BLaER1 (cell line): ENCODE measurements at regions not wholly inside any gene's neighbourhood (a gene's known extent, or its start where the extent isn't known, plus 50 kb on each side); places are given as distances from the start of the nearest gene placed in this dataset.
"Not testable (repeated sequence)": the region's sequence is repeated elsewhere in the genome, so short reads cannot be mapped to it uniquely, and the experiment has no call there.

ENCODE experiments used
- H3K27ac ChIP-seq: shearing (Covaris generic); formaldehyde crosslinking; 2 replicates; pipeline ENCODE4 v1.8.1; 2022
- H3K27me3 ChIP-seq: shearing (Covaris generic); formaldehyde crosslinking; 2 replicates; pipeline ENCODE4 v1.8.1; 2022
- H3K36me3 ChIP-seq: shearing (Covaris generic); formaldehyde crosslinking; 2 replicates; pipeline ENCODE4 v1.8.1; 2022
- H3K4me1 ChIP-seq: shearing (Covaris generic); formaldehyde crosslinking; 2 replicates; pipeline ENCODE4 v1.8.1; 2022
- H3K4me2 ChIP-seq: shearing (Covaris generic); formaldehyde crosslinking; 2 replicates; pipeline ENCODE4 v1.8.1; 2022
- H3K4me3 ChIP-seq: shearing (Covaris generic); formaldehyde crosslinking; 2 replicates; pipeline ENCODE4 v1.8.1; 2022
- H3K9ac ChIP-seq: shearing (Covaris generic); formaldehyde crosslinking; 2 replicates; pipeline ENCODE4 v1.8.1; 2022
- H3K9me3 ChIP-seq: shearing (Covaris generic); formaldehyde crosslinking; 2 replicates; pipeline ENCODE4 v1.8.1; 2022
- H4K20me1 ChIP-seq: shearing (Covaris generic); formaldehyde crosslinking; 2 replicates; pipeline ENCODE4 v1.8.1; 2022
- Cebpa-rat ChIP-seq: shearing (Covaris generic); IDR thresholded peaks from 2 replicates; pipeline ENCODE4 v1.8.1; 2022

GRCh38 chr4:22607382-22607781 lies 85.4 kb upstream of the GBA3 start:
- H3K9ac ChIP-seq = no peak overlapping the region
- no peaks in the 10 kb centered on the region for H3K27me3 ChIP-seq
- H3K4me3 ChIP-seq = no peak overlapping the region
- TF ChIP-seq Cebpa-rat = no peak
- H3K4me2 ChIP-seq = peak overlapping the region; percentile 7; the same call in 1 of the 2 replicates
- no peaks in the 10 kb centered on the region for H3K36me3 ChIP-seq
- H3K27ac ChIP-seq = 0 out of 2 replicates have a peak overlapping the region, but pooled peaks have one; percentile 22
- no peaks in the 10 kb centered on the region for H4K20me1 ChIP-seq
- no peaks in the 10 kb centered on the region for H3K9me3 ChIP-seq
- peaks cover 10% of the 10 kb centered on the region; the same call in 1 of the 2 replicates for H3K4me1 ChIP-seq

GRCh38 chr4:22609951-22610525 lies 82.7 kb upstream of the GBA3 start:
- H3K4me3 ChIP-seq = not testable (repeated sequence)

GRCh38 chr4:22614114-22614513 lies 78.6 kb upstream of the GBA3 start:
- no peak overlapping the region for H3K4me2 ChIP-seq
- no peaks in the 10 kb centered on the region for H3K27me3 ChIP-seq
- no peak for TF ChIP-seq Cebpa-rat
- no peaks in the 10 kb centered on the region for H4K20me1 ChIP-seq
- no peak overlapping the region for H3K27ac ChIP-seq
- no peaks in the 10 kb centered on the region for H3K36me3 ChIP-seq
- no peak overlapping the region for H3K9ac ChIP-seq
- H3K4me1 ChIP-seq = no peaks in the 10 kb centered on the region
- no peaks in the 10 kb centered on the region for H3K9me3 ChIP-seq
- H3K4me3 ChIP-seq = no peak overlapping the region

More at GRCh38 chr4:22609951-22610525, 82.7 kb upstream of the GBA3 start:
- not testable (repeated sequence) for H3K36me3 ChIP-seq, H3K9me3 ChIP-seq, H3K4me1 ChIP-seq, H4K20me1 ChIP-seq, H3K27me3 ChIP-seq, H3K9ac ChIP-seq, H3K27ac ChIP-seq, H3K4me2 ChIP-seq

- Histone ChIP-seq H3K27me3 (no peaks in the 10 kb centered on the region), H3K4me3 (no peak overlapping the region), H3K27ac (no peak overlapping the region), H3K4me1 (no peaks in the 10 kb centered on the region), H3K9me3 (no peaks in the 10 kb centered on the region), H3K36me3 (no peaks in the 10 kb centered on the region), H3K4me2 (no peak overlapping the region), H4K20me1 (no peaks in the 10 kb centered on the region), H3K9ac (no peak overlapping the region)
- TF ChIP-seq Cebpa-rat = no peak
Observed at GRCh38 chr4:22616516-22616915, 76.2 kb upstream of the GBA3 start.

GRCh38 chr4:22620144-22620543 lies 72.6 kb upstream of the GBA3 start:
- H4K20me1 ChIP-seq, H3K36me3 ChIP-seq, H3K27me3 ChIP-seq, H3K9me3 ChIP-seq, H3K9ac ChIP-seq, H3K4me2 ChIP-seq, H3K4me1 ChIP-seq, H3K27ac ChIP-seq, H3K4me3 ChIP-seq: not testable (repeated sequence)

GRCh38 chr4:22621970-22622369 lies 70.8 kb upstream of the GBA3 start:
- H3K9me3 ChIP-seq, H3K4me3 ChIP-seq, H3K9ac ChIP-seq, H3K4me2 ChIP-seq, H3K4me1 ChIP-seq, H3K27ac ChIP-seq, H4K20me1 ChIP-seq, H3K27me3 ChIP-seq, H3K36me3 ChIP-seq: not testable (repeated sequence)

GRCh38 chr4:22624002-22624401 lies 68.7 kb upstream of the GBA3 start:
- not testable (repeated sequence) for H3K4me3 ChIP-seq, H3K4me1 ChIP-seq, H3K27ac ChIP-seq, H3K9ac ChIP-seq, H4K20me1 ChIP-seq, H3K36me3 ChIP-seq, H3K4me2 ChIP-seq, H3K27me3 ChIP-seq, H3K9me3 ChIP-seq

GRCh38 chr4:22625311-22625710 lies 67.4 kb upstream of the GBA3 start:
- Histone ChIP-seq H3K4me2 (no peak overlapping the region), H3K4me1 (no peaks in the 10 kb centered on the region), H3K4me3 (no peak overlapping the region), H3K27me3 (no peaks in the 10 kb centered on the region), H3K9me3 (no peaks in the 10 kb centered on the region), H4K20me1 (no peaks in the 10 kb centered on the region), H3K36me3 (no peaks in the 10 kb centered on the region), H3K9ac (no peak overlapping the region), H3K27ac (no peak overlapping the region)
- no peak for TF ChIP-seq Cebpa-rat

- H3K4me1 ChIP-seq, H3K27ac ChIP-seq, H3K27me3 ChIP-seq: not testable (repeated sequence)
Observed at GRCh38 chr4:22627851-22628250, 64.9 kb upstream of the GBA3 start.

GRCh38 chr4:22630161-22630975 lies 62.4 kb upstream of the GBA3 start:
- not testable (repeated sequence) for H3K4me2 ChIP-seq, H3K4me3 ChIP-seq, H3K27ac ChIP-seq, H3K4me1 ChIP-seq, H3K27me3 ChIP-seq, H4K20me1 ChIP-seq, H3K36me3 ChIP-seq, H3K9ac ChIP-seq
- peaks cover 10% of the 10 kb centered on the region for H3K9me3 ChIP-seq

More at GRCh38 chr4:22627851-22628250, 64.9 kb upstream of the GBA3 start:
- H4K20me1 ChIP-seq, H3K9me3 ChIP-seq, H3K4me3 ChIP-seq, H3K36me3 ChIP-seq, H3K4me2 ChIP-seq, H3K9ac ChIP-seq: not testable (repeated sequence)

GRCh38 chr4:22631167-22631566 lies 61.6 kb upstream of the GBA3 start:
- not testable (repeated sequence) for H4K20me1 ChIP-seq

More at GRCh38 chr4:22631167-22631566, 61.6 kb upstream of the GBA3 start:
- not testable (repeated sequence) for H3K36me3 ChIP-seq, H3K27me3 ChIP-seq, H3K9ac ChIP-seq, H3K4me1 ChIP-seq, H3K27ac ChIP-seq, H3K4me3 ChIP-seq, H3K4me2 ChIP-seq
- peaks cover 10% of the 10 kb centered on the region for H3K9me3 ChIP-seq
